Type B pancreatic cell (in vitro differentiated cells): ENCODE measurements at regions not wholly inside any gene's neighbourhood (a gene's known extent, or its start where the extent isn't known, plus 50 kb on each side); places are given as distances from the start of the nearest gene placed in this dataset.

Experiments used
- DNase-seq: peaks from one replicate; pipeline ENCODE4 v3.0.0; 2021; ENCODE audit warnings: mixed read lengths; ENCODE audit not compliant: unreplicated experiment; ENCODE audit errors: extremely low spot score
- H3K27ac Mint-ChIP-seq: 2 replicates; pipeline ENCODE4 v1.8.0; 2021; ENCODE audit warnings: mild to moderate bottlenecking, mixed read lengths
- H3K27me3 Mint-ChIP-seq: 2 replicates; pipeline ENCODE4 v1.8.0; 2021; ENCODE audit warnings: mixed read lengths
- H3K36me3 Mint-ChIP-seq: 2 replicates; pipeline ENCODE4 v1.8.0; 2021; ENCODE audit warnings: mixed read lengths
- H3K4me1 Mint-ChIP-seq: one replicate; pipeline ENCODE4 v1.8.0; 2021; ENCODE audit warnings: mixed read lengths; ENCODE audit not compliant: unreplicated experiment
- H3K4me3 Mint-ChIP-seq: 2 replicates; pipeline ENCODE4 v1.8.0; 2021; ENCODE audit warnings: mild to moderate bottlenecking, mixed read lengths
- H3K9me3 Mint-ChIP-seq: 2 replicates; pipeline ENCODE4 v1.8.0; 2021; ENCODE audit warnings: mixed read lengths
- CTCF ChIP-seq: fragments of 200-600 bp; sonication (generic); conservative IDR thresholded peaks from 2 replicates; pipeline ENCODE4 v1.5.0; 2021; ENCODE audit warnings: antibody characterized with exemption, mild to moderate bottlenecking

GRCh38 chr9:109934857-109935215 is 154.8 kb downstream of the PALM2AKAP2 start:
- H3K27ac Mint-ChIP-seq = no peak overlapping the region
- H3K36me3 Mint-ChIP-seq = no peaks in the 10 kb centered on the region
- H3K9me3 Mint-ChIP-seq = no peaks in the 10 kb centered on the region
- peaks cover 5% of the 10 kb centered on the region for H3K4me1 Mint-ChIP-seq
- H3K27me3 Mint-ChIP-seq = no peaks in the 10 kb centered on the region
- TF ChIP-seq CTCF = no peak
- no peak overlapping the region for H3K4me3 Mint-ChIP-seq
- DNase-seq = no peak

- TF ChIP-seq CTCF = no peak
- DNase-seq = no peak
- no peaks in the 10 kb centered on the region for H3K36me3 Mint-ChIP-seq
- no peaks in the 10 kb centered on the region for H3K27me3 Mint-ChIP-seq
- H3K9me3 Mint-ChIP-seq = no peaks in the 10 kb centered on the region
- no peak overlapping the region for H3K27ac Mint-ChIP-seq
- peaks cover 5% of the 10 kb centered on the region for H3K4me1 Mint-ChIP-seq
- H3K4me3 Mint-ChIP-seq = no peak overlapping the region
These were observed 155.5 kb downstream of the PALM2AKAP2 start for GRCh38 chr9:109935406-109936087.

- no peak overlapping the region for H3K4me3 Mint-ChIP-seq
- peaks cover 5% of the 10 kb centered on the region for H3K4me1 Mint-ChIP-seq
- no peaks in the 10 kb centered on the region for H3K9me3 Mint-ChIP-seq
- no peak for TF ChIP-seq CTCF
- peaks cover 3% of the 10 kb centered on the region for H3K36me3 Mint-ChIP-seq
- no peaks in the 10 kb centered on the region for H3K27me3 Mint-ChIP-seq
- no peak for DNase-seq
- no peak overlapping the region for H3K27ac Mint-ChIP-seq
These were observed 158.0 kb downstream of the PALM2AKAP2 start for GRCh38 chr9:109937861-109938453.

- H3K4me1 Mint-ChIP-seq = no peaks in the 10 kb centered on the region
- H3K27me3 Mint-ChIP-seq = no peaks in the 10 kb centered on the region
- no peaks in the 10 kb centered on the region for H3K9me3 Mint-ChIP-seq
- TF ChIP-seq CTCF = no peak
- H3K36me3 Mint-ChIP-seq = peaks cover 8% of the 10 kb centered on the region
- H3K27ac Mint-ChIP-seq = no peak overlapping the region
- H3K4me3 Mint-ChIP-seq = no peak overlapping the region
- DNase-seq = no peak
These were observed 159.8 kb downstream of the PALM2AKAP2 start for GRCh38 chr9:109939698-109940342.

GRCh38 chr9:109940561-109940960 is 160.6 kb downstream of the PALM2AKAP2 start:
- no peak for TF ChIP-seq CTCF
- Mint-ChIP-seq H3K27me3 (no peaks in the 10 kb centered on the region), H3K27ac (no peak overlapping the region), H3K4me3 (no peak overlapping the region), H3K4me1 (peaks cover 5% of the 10 kb centered on the region), H3K9me3 (no peaks in the 10 kb centered on the region), H3K36me3 (peaks cover 8% of the 10 kb centered on the region)
- DNase-seq = no peak
